OCI-LY1 (cell line): ENCODE measurements at regions not wholly inside any gene's neighbourhood (a gene's known extent, or its start where the extent isn't known, plus 50 kb on each side); places are given as distances from the start of the nearest gene placed in this dataset.
"Not testable (repeated sequence)": the region's sequence is repeated elsewhere in the genome, so short reads cannot be mapped to it uniquely, and the experiment has no call there.

Experiments
- EZH2 ChIP-seq: fragments of 200-600 bp; sonication (generic), shearing (Covaris generic); IDR thresholded peaks from 2 replicates; pipeline ENCODE4 v1.8.0; 2017; ENCODE audit warnings: borderline replicate concordance, mixed run types, mild to moderate bottlenecking, antibody characterized with exemption, low read length, moderate library complexity, mixed read lengths
- TF ChIP-seq, protein P1 (sequence below): fragments of 200-600 bp; sonication (generic), shearing (Covaris generic); IDR thresholded peaks from 2 replicates; pipeline ENCODE4 v1.5.1; 2017; ENCODE audit warnings: mild to moderate bottlenecking, antibody characterized with exemption, low read length, moderate library complexity, mixed read lengths

DNA sequence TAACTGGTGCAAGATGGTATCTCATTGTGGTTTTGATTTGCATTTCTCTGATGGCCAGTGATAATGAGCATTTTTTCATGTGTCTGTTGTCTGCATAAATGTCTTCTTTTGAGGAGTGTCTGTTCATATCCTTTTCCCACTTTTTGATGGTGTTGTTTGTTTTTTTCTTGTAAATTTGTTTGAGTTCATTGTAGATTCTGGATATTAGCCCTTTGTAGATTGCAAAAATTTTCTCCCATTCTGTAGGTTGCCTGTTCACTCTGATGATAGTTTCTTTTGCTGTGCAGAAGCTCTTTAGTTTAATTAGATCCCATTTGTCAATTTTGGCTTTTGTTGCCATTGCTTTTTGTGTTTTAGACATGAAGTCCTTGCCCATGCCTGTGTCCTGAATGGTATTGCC lies 256.9 kb downstream of the FOXG1 start:
- TF ChIP-seq, protein P1, sequence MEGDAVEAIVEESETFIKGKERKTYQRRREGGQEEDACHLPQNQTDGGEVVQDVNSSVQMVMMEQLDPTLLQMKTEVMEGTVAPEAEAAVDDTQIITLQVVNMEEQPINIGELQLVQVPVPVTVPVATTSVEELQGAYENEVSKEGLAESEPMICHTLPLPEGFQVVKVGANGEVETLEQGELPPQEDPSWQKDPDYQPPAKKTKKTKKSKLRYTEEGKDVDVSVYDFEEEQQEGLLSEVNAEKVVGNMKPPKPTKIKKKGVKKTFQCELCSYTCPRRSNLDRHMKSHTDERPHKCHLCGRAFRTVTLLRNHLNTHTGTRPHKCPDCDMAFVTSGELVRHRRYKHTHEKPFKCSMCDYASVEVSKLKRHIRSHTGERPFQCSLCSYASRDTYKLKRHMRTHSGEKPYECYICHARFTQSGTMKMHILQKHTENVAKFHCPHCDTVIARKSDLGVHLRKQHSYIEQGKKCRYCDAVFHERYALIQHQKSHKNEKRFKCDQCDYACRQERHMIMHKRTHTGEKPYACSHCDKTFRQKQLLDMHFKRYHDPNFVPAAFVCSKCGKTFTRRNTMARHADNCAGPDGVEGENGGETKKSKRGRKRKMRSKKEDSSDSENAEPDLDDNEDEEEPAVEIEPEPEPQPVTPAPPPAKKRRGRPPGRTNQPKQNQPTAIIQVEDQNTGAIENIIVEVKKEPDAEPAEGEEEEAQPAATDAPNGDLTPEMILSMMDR = not testable (repeated sequence)
- TF ChIP-seq EZH2 = not testable (repeated sequence)
